Kidney (tissue), 13 donors: ENCODE measurements at regions not wholly inside any gene's neighbourhood (a gene's known extent, or its start where the extent isn't known, plus 50 kb on each side); places are given as distances from the start of the nearest gene placed in this dataset.
A peak's percentile ranks its signal among the peaks of the same experiment; 100 is the strongest.
"Not testable (repeated sequence)": the region's sequence is repeated elsewhere in the genome, so short reads cannot be mapped to it uniquely, and the experiment has no call there.

Source experiments
- DNase-seq, 5 donors: peaks; one replicate each; pipeline ENCODE4 v3.0.0-alpha.2; 2013 to 2020
- FAIRE-seq: peaks from 2 replicates; lab custom pipeline; 2012; peaks lifted over from hg19 to GRCh38; lab: Jason Lieb, UNC
- H3K27ac ChIP-seq, 2 donors: one replicate each; pipeline ENCODE4 v1.7.0; 2013; ENCODE audit warnings: low read depth in 2 of 2, low read length in 2 of 2, inconsistent platforms in 1 of 2
- H3K27me3 ChIP-seq: one replicate; pipeline ENCODE4 v1.7.1; 2013; ENCODE audit warnings: low read length, inconsistent platforms; ENCODE audit not compliant: control insufficient read depth, insufficient read depth
- H3K36me3 ChIP-seq, 3 donors: one replicate each; pipeline versions ENCODE4 v1.7.0 to v1.7.1; 2013; ENCODE audit warnings: low read length in 3 of 3, control low read depth in 1 of 3, inconsistent platforms in 1 of 3; ENCODE audit not compliant: insufficient read depth in 3 of 3, control insufficient read depth in 2 of 3
- H3K4me1 ChIP-seq, 3 donors: one replicate each; pipeline versions ENCODE4 v1.7.0 to v1.7.1; 2013; ENCODE audit warnings: low read length in 3 of 3, inconsistent platforms in 1 of 3, low read depth in 1 of 3; ENCODE audit not compliant: control insufficient read depth in 2 of 3, insufficient read depth in 2 of 3
- H3K4me3 ChIP-seq, 3 donors: one replicate each; pipeline versions ENCODE4 v1.7.0 to v1.8.1; 2013; ENCODE audit warnings: low read length in 3 of 3, control low read depth in 1 of 3, inconsistent platforms in 1 of 3
- H3K9ac ChIP-seq, 3 donors: one replicate each; pipeline versions ENCODE4 v1.7.0 to v1.7.1; 2013; ENCODE audit warnings: low read length in 3 of 3, control low read depth in 1 of 3, inconsistent platforms in 1 of 3
- H3K9me3 ChIP-seq, 3 donors: one replicate each; pipeline versions ENCODE4 v1.7.0 to v1.7.1; 2013; ENCODE audit warnings: low read length in 3 of 3, control low read depth in 1 of 3, inconsistent platforms in 1 of 3; ENCODE audit not compliant: control insufficient read depth in 2 of 3, insufficient read depth in 1 of 3
- intact Hi-C: fragments of 100-400 bp; cut with DNase I; formaldehyde crosslinking; loops from one replicate; pipeline ENCODE4 v1.11.1; 2022
- TF ChIP-seq, protein P1 (sequence below): IDR thresholded peaks from 3 replicates; pipeline ENCODE4 v1.5.1; 2012; ENCODE audit warnings: mild to moderate bottlenecking, moderate library complexity, borderline replicate concordance; ENCODE audit not compliant: insufficient read depth; ENCODE audit errors: extremely low read depth
- donor health status: control.
- donor health status: control.
- donor health status: control.
- donor health status: control.
- donor health status: control.
- donor health status: DM: yes; HTN: yes; CAD: no.
- donor health status: Normal renal cell carcinoma (clear cell type).

- Histone ChIP-seq H3K27me3 (no peaks in the 10 kb centered on the region), H3K9me3 (no peaks in the 10 kb centered on the region), H3K4me3 (no peak overlapping the region), H3K27ac (no peak overlapping the region), H3K9ac (no peak overlapping the region), H3K4me1 (no peaks in the 10 kb centered on the region), H3K36me3 (no peaks in the 10 kb centered on the region)
- peak in 2 of 5 donors; percentile 19 to 57 for DNase-seq
- intact Hi-C loops = no loop called here
- FAIRE-seq = no peak
- TF ChIP-seq, protein P1, sequence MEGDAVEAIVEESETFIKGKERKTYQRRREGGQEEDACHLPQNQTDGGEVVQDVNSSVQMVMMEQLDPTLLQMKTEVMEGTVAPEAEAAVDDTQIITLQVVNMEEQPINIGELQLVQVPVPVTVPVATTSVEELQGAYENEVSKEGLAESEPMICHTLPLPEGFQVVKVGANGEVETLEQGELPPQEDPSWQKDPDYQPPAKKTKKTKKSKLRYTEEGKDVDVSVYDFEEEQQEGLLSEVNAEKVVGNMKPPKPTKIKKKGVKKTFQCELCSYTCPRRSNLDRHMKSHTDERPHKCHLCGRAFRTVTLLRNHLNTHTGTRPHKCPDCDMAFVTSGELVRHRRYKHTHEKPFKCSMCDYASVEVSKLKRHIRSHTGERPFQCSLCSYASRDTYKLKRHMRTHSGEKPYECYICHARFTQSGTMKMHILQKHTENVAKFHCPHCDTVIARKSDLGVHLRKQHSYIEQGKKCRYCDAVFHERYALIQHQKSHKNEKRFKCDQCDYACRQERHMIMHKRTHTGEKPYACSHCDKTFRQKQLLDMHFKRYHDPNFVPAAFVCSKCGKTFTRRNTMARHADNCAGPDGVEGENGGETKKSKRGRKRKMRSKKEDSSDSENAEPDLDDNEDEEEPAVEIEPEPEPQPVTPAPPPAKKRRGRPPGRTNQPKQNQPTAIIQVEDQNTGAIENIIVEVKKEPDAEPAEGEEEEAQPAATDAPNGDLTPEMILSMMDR = no peak
These were observed 64.7 kb downstream of the TMEM121 start for GRCh38 chr14:105591052-105591451.

GRCh38 chr14:105591792-105592341 is 65.5 kb downstream of the TMEM121 start:
- peak in 2 of 5 donors; percentile 7 to 59 for DNase-seq
- intact Hi-C loops, FAIRE-seq: not testable (repeated sequence)

DNA sequence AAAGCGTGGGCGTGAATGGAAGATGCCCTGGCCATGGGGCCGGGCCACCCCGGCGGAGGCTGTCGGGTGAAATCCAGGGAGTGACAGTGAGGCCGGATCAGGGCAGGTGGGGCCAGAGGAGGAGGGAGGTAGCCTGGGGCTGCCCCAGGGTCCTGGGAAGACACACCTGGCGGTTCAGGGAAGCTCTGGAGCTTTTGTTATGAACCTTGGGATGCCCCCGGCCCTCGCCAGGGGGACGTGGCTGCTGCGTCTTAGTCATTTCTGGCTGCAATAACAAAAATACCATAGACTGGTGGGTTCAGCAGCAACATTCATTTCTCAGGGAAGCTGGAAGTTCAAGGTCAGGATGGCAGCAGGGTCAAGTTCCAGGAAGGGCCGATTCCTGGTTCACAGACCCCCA is 66.3 kb downstream of the TMEM121 start:
- H3K9ac ChIP-seq, H3K36me3 ChIP-seq, FAIRE-seq, H3K4me3 ChIP-seq, H3K27me3 ChIP-seq, intact Hi-C loops, H3K27ac ChIP-seq, H3K4me1 ChIP-seq, H3K9me3 ChIP-seq: not testable (repeated sequence)
- DNase-seq = peak in 1 of 5 donors; percentile 4

More at GRCh38 chr14:105591792-105592341, 65.5 kb downstream of the TMEM121 start:
- not testable (repeated sequence) for H3K36me3 ChIP-seq, H3K4me1 ChIP-seq, H3K27ac ChIP-seq, H3K9me3 ChIP-seq, H3K27me3 ChIP-seq, H3K4me3 ChIP-seq, H3K9ac ChIP-seq

GRCh38 chr14:105595346-105595745 is 69.0 kb downstream of the TMEM121 start:
- FAIRE-seq, H3K36me3 ChIP-seq, H3K4me3 ChIP-seq, H3K4me1 ChIP-seq, H3K9ac ChIP-seq, H3K27ac ChIP-seq, intact Hi-C loops, H3K27me3 ChIP-seq, H3K9me3 ChIP-seq: not testable (repeated sequence)
- peak in 2 of 5 donors; percentile 7 to 46 for DNase-seq

DNA sequence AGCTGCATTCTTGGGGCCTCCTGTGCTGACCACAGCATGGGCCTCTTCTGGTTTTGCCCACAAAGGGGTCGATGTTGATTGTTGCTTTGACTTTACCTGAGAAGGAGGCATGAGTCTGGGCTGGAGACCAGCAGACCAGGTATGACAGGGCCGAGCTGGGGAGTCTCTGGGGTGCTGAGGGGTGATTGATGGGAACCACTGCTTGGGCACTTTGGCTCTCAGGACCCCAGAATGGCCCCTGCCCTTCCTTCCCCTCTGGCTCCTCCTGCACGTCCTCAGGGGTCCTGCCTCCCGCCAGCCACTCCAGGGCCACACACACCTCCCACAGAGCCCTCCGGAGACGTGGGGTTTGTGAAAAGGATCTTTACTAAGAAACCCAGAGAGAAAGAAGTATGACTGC is 70.0 kb downstream of the TMEM121 start:
- H3K9ac ChIP-seq, intact Hi-C loops, H3K36me3 ChIP-seq, H3K27ac ChIP-seq, H3K4me3 ChIP-seq, H3K27me3 ChIP-seq, H3K9me3 ChIP-seq, FAIRE-seq, H3K4me1 ChIP-seq: not testable (repeated sequence)
- DNase-seq = peak in 2 of 5 donors; percentile 5 to 43

- H3K4me3 ChIP-seq, H3K4me1 ChIP-seq, intact Hi-C loops, H3K9ac ChIP-seq, H3K27me3 ChIP-seq, H3K27ac ChIP-seq, H3K9me3 ChIP-seq, H3K36me3 ChIP-seq, FAIRE-seq: not testable (repeated sequence)
- DNase-seq = peak in 2 of 5 donors; percentile 11 to 56
These were observed 71.8 kb downstream of the TMEM121 start for GRCh38 chr14:105598040-105598763.

- H3K9ac ChIP-seq, H3K4me1 ChIP-seq, FAIRE-seq, H3K27ac ChIP-seq, intact Hi-C loops, H3K4me3 ChIP-seq, H3K27me3 ChIP-seq, H3K9me3 ChIP-seq, H3K36me3 ChIP-seq: not testable (repeated sequence)
- peak in 2 of 5 donors; percentile 15 to 78 for DNase-seq
These were observed 72.7 kb downstream of the TMEM121 start for GRCh38 chr14:105598925-105599586.
